Ovary (tissue), 7 donors: ENCODE measurements at regions not wholly inside any gene's neighbourhood (a gene's known extent, or its start where the extent isn't known, plus 50 kb on each side); places are given as distances from the start of the nearest gene placed in this dataset.

Source experiments
- DNase-seq, 5 donors: peaks; one replicate each; pipeline ENCODE4 v3.0.0-alpha.2; 2019 to 2020
- H3K27ac ChIP-seq, 2 donors: fragments of 200-600 bp; one replicate each; pipeline versions ENCODE4 v1.5.1 to v1.8.0; 2019 to 2022
- H3K27me3 ChIP-seq: fragments of 200-600 bp; one replicate; pipeline ENCODE4 v1.8.0; 2022
- H3K36me3 ChIP-seq: fragments of 200-600 bp; sonication (generic); one replicate; pipeline ENCODE4 v1.5.1; 2019
- H3K4me1 ChIP-seq: one replicate; pipeline ENCODE4 v1.8.1; 2013; ENCODE audit warnings: mild to moderate bottlenecking, moderate library complexity; ENCODE audit not compliant: insufficient read depth
- H3K4me3 ChIP-seq: fragments of 200-600 bp; sonication (generic); one replicate; pipeline ENCODE4 v1.5.1; 2017
- H3K9me3 ChIP-seq, 2 donors: fragments of 200-600 bp in 1 of 2; sonication (generic) in 1 of 2; one replicate each; pipeline versions ENCODE4 v1.5.1 to v1.8.1; 2013 to 2019; ENCODE audit warnings: mild to moderate bottlenecking in 1 of 2, moderate library complexity in 1 of 2
- CTCF ChIP-seq, 3 donors: fragments of 450-650 bp in 2 of 3; fragments of 200-600 bp in 1 of 3; IDR thresholded peaks; one replicate each; pipeline versions ENCODE4 v1.5.1 to v1.8.0; 2016 to 2022; ENCODE audit warnings: antibody characterized with exemption in 3 of 3, mild to moderate bottlenecking in 1 of 3
- EP300 ChIP-seq: sonication (generic); formaldehyde crosslinking; IDR thresholded peaks from one replicate; pipeline ENCODE4 v1.6.1; 2017; ENCODE audit warnings: antibody characterized with exemption
- POLR2A ChIP-seq: fragments of 450-650 bp; IDR thresholded peaks from one replicate; pipeline ENCODE4 v1.6.1; 2017; ENCODE audit warnings: antibody characterized with exemption, mild to moderate bottlenecking, moderate library complexity
- WGBS, 3 donors: extraction: QIAGEN DNeasy Blood & Tissue Kit in 1 of 3; methylation state at CpG; one replicate each; pipeline versions ENCODE4 v1.1.5 to v1.1.7; 2013 to 2017; 5-methylcytosine and 5-hydroxymethylcytosine counted together
- intact Hi-C, 4 donors: fragments of 100-400 bp; cut with DNase I; formaldehyde crosslinking; loops; one replicate each; pipeline versions ENCODE4 v1.11.0 to v1.15.1; 2022 to 2023
- donor health status: DM: no; HTN: no; CAD: no; lungs with moderate emphysema.
- donor health status: DM: no; HTN: no; CAD: no.
- donor health status: Bipolar disorder and iron deficiency.
- donor health status: DM: no; HTN: no; CAD: no.
- donor health status: DM: yes; HTN: yes; CAD: no.

GRCh38 chr11:46202696-46203391, 74.6 kb upstream of the CREB3L1 start:
- 86 to 90% (median 89%) methylated on average over 10 of the region's 10 CpGs for WGBS, 3 donors

GRCh38 chr11:46202149-46202548, 75.3 kb upstream of the CREB3L1 start:
- 71 to 88% (median 73%) methylated on average over 7 of the region's 7 CpGs for WGBS, 3 donors
- H3K4me3 ChIP-seq = no peak overlapping the region
- no peaks in the 10 kb centered on the region for H3K27me3 ChIP-seq
- H3K9me3 ChIP-seq = no peaks in the 10 kb centered on the region
- TF ChIP-seq POLR2A (no peak), EP300 (no peak), CTCF (IDR thresholded peaks at IDR 0.05) (no peak)
- no peak for DNase-seq
- H3K27ac ChIP-seq = no peak overlapping the region
- intact Hi-C loops = no loop called here
- H3K4me1 ChIP-seq = no peaks in the 10 kb centered on the region
- no peaks in the 10 kb centered on the region for H3K36me3 ChIP-seq

More at GRCh38 chr11:46202696-46203391, 74.6 kb upstream of the CREB3L1 start:
- Histone ChIP-seq H3K9me3 (no peaks in the 10 kb centered on the region), H3K27ac (no peak overlapping the region), H3K4me1 (no peaks in the 10 kb centered on the region), H3K36me3 (no peaks in the 10 kb centered on the region), H3K27me3 (no peaks in the 10 kb centered on the region), H3K4me3 (no peak overlapping the region)
- intact Hi-C loops = no loop called here
- no peak for DNase-seq
- TF ChIP-seq POLR2A (no peak), EP300 (no peak), CTCF (IDR thresholded peaks at IDR 0.05) (no peak)

- 89 to 91% (median 91%) methylated on average over 10 of the region's 10 CpGs for WGBS, 3 donors
- H3K36me3 ChIP-seq = no peaks in the 10 kb centered on the region
- no peak for DNase-seq
- intact Hi-C loops = no loop called here
- H3K9me3 ChIP-seq = no peaks in the 10 kb centered on the region
- H3K4me3 ChIP-seq = no peak overlapping the region
- H3K4me1 ChIP-seq = no peaks in the 10 kb centered on the region
- H3K27me3 ChIP-seq = no peaks in the 10 kb centered on the region
- no peak overlapping the region for H3K27ac ChIP-seq
- TF ChIP-seq EP300 (no peak), CTCF (IDR thresholded peaks at IDR 0.05) (no peak), POLR2A (no peak)
These were observed 76.8 kb upstream of the CREB3L1 start for GRCh38 chr11:46200537-46201281.

- Histone ChIP-seq H3K27ac (no peak overlapping the region), H3K4me3 (no peak overlapping the region), H3K36me3 (no peaks in the 10 kb centered on the region), H3K27me3 (no peaks in the 10 kb centered on the region), H3K4me1 (no peaks in the 10 kb centered on the region), H3K9me3 (no peaks in the 10 kb centered on the region)
- DNase-seq = no peak
- TF ChIP-seq POLR2A = no peak
- no peak for TF ChIP-seq CTCF (IDR thresholded peaks at IDR 0.05)
- TF ChIP-seq EP300 = no peak
- intact Hi-C loops = no loop called here
- 74 to 80% (median 75%) methylated on average over 8 of the region's 8 CpGs for WGBS, 3 donors
These were observed 77.3 kb upstream of the PHF21A start for GRCh38 chr11:46198245-46199240.
